GM21423 (cell line): ENCODE measurements at regions not wholly inside any gene's neighbourhood (a gene's known extent, or its start where the extent isn't known, plus 50 kb on each side); places are given as distances from the start of the nearest gene placed in this dataset.

Experiments used
- ATAC-seq: cut with Tn5 transposase; IDR thresholded peaks from one replicate; pipeline ENCODE4 v1.9.1; 2021; ENCODE audit warnings: mild to moderate bottlenecking, moderate library complexity; ENCODE audit not compliant: unreplicated experiment

- ATAC-seq = no peak
These were observed 296.1 kb upstream of the DMAC1 start for GRCh38 chr9:8095672-8096086.

- ATAC-seq = no peak
These were observed 288.9 kb upstream of the DMAC1 start for GRCh38 chr9:8088477-8088876.

- no peak for ATAC-seq
These were observed 286.4 kb upstream of the DMAC1 start for GRCh38 chr9:8085986-8086385.

GRCh38 chr9:8078641-8079140, 279.1 kb upstream of the DMAC1 start:
- ATAC-seq = no peak

DNA sequence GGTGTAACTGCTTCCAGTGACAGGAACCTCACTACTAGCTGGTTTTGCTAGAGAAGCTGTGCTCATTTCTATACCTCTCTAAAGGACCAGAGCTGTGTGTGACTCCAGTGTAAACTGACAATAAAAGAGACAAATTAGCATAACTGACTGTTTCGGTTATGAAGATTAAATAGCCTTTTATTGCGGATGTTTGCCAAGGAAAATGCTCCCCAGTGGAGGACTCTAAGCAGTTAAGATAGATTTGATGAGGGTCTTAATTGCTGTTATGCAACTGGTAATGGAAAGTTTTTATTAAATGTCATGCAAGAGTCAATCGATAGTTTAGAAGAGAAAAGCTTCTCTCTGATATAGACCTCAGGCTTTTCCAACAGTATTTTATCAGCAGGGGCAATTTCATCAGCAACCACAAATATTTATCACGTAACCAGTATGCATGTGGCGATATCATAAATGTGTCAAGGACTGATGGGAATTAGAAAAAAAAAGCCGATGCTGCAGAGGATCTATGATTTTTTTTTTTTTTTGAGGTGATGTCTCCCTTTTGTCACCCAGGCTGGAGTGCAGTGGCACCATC, 275.2 kb upstream of the DMAC1 start:
- no peak for ATAC-seq

GRCh38 chr9:8071445-8071798, 271.8 kb upstream of the DMAC1 start:
- ATAC-seq = no peak

GRCh38 chr9:8070779-8071444, 271.3 kb upstream of the DMAC1 start:
- no peak for ATAC-seq

DNA sequence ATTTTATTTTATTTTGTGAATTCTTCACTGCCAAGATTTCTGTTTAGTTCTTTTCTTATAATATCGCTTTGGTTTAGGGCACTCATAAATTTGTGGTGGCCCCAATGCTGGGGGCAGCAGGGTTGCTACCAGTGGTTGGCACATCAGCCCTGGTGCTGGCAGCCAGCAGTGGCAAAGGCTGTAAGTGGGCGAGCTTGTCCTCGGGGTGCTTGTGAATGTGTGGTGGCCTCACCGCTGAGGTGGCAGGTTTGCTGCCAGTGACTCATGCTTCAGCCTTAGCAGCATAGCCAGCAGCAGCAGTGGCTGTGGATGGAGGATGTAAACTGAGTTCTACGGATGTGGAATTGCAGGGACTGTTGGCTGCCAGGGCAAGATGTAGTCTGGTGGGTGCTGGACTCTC, 262.9 kb upstream of the DMAC1 start:
- ATAC-seq = no peak

DNA sequence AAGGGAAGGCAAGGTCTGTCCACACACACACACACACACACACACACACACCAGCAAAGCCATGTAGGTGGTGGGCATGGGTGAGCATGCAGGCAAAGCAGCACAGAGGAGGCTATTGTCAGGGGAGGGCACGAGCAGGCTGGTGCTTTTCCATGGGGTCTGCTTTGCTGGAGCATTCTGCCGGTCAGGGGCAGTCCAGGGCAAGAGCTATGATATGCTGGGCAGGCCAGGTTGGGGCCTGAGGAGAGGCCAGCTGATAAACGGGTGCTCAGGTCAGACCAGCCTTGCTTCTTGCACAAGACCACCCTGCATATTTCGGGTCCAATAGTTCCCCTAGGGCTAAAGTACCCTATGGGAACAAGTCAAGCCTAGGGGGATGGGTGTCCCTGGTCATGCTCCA, 253.9 kb upstream of the DMAC1 start:
- ATAC-seq = no peak

GRCh38 chr9:8052991-8053390, 253.4 kb upstream of the DMAC1 start:
- no peak for ATAC-seq

GRCh38 chr9:8037745-8038144, 238.2 kb upstream of the DMAC1 start:
- no peak for ATAC-seq

DNA sequence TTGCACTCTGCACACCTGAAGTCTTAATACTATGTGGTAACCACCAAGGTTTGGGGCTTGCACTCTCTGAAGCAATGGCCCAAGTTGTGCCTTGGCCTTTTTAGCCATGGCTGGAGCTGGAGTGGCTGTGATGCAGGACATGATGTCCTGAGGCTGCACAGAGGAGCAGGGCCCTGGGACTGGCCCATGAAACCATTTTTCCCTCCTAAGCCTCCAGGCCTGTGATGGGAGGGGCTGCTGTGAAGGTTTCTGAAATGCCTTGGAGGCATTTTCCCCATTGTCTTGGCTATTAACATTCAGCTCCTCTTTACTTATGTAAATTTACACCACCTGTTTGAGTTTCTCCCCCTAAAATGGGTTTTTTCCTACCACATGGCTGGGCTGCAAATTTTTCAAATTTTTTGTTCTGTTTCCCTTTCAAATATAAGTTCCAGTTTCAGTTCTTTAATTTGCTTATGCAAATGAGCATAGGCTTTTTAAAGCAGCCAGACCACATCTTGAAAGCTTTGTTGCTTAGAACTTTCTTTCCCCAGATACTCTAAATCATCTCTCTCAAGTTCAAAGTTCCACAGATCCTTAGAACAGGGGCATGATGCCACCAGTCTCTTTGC, 237.4 kb upstream of the DMAC1 start:
- ATAC-seq = no peak

GRCh38 chr9:8033794-8034193, 234.2 kb upstream of the DMAC1 start:
- ATAC-seq = no peak

- no peak for ATAC-seq
These were observed 230.5 kb upstream of the DMAC1 start for GRCh38 chr9:8030095-8030494.

GRCh38 chr9:8027351-8027750, 227.8 kb upstream of the DMAC1 start:
- ATAC-seq = no peak

DNA sequence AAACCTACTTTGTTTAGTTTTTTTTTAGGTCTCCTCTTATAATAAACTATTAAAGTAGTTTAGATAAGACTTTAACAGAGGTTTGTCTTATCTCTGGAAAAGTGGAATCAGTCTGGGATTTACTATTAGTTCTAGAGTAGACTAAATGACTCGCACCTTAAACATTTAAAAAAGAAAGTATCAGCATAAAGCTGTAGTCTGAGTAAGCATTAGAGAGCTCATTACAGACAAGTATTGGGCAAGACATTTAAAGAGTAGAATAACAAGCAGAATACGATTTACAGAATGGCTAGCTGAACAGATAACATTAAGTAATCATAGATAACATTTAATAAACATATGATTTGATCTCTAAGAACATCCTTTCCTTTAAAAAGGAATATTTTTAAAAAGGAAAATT, 226.0 kb upstream of the DMAC1 start:
- ATAC-seq = no peak

DNA sequence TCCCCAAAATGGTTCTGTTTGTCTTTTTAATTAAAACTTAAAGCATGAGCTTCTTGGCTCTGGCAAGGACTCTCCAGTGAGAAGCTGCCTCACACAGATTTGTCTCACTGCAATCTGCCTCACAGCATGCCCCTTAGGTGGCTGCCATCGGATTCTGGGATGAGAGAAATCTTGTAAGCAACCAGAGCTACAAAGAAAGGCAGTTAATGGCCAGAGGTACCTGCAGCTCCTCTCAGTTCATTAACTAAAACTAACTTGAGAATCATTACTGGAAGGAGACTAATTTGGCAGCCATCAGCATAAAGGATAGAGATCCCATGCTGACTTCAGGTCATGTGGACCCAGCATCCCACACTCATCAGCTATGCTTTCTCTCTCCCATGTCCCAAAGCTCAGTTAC, 220.6 kb upstream of the DMAC1 start:
- no peak for ATAC-seq

- no peak for ATAC-seq
These were observed 220.1 kb upstream of the DMAC1 start for GRCh38 chr9:8019636-8020035.

- ATAC-seq = no peak
These were observed 215.6 kb upstream of the DMAC1 start for GRCh38 chr9:8014997-8015682.

DNA sequence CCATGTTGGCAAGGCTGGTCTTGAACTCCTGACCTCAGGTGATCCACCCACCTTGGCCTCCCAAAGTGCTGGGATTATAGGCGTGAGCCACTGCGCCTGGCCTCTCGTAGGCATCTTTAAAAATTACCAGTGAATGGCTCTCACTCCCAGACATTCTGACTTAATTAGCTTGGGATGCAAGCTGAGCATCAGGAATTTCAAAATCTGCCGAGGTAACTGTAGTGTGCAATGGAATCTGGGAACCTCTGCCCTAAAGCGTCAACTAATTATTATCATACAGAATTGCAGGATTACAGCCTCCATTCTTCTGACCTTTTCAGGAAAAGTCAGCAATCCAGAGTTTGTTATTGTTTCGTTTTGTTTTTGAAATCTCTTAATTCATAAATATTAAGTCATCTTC, 213.4 kb upstream of the DMAC1 start:
- ATAC-seq = no peak

DNA sequence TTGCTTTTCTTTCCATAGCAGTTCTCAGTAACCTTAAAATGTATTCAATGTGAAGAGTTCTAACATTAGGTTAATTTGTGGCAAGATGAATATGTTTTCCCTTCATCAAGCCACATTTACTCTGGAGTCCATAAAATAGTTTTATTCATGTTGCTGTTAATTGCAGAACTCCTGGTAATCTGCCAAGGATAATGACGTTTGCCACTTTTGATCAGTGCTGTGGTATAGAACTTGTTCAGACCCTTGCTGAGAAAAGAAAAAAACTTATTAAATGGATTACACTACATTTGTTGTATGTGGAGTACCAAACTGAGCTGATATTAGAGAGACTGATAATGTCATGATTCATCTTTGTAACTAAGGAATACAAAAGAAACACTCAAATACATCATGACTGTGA, 212.4 kb upstream of the DMAC1 start:
- no peak for ATAC-seq

- ATAC-seq = no peak
These were observed 197.0 kb upstream of the DMAC1 start for GRCh38 chr9:7996558-7996957.
